Esophagus muscularis mucosa (tissue), 4 donors: ENCODE measurements at regions not wholly inside any gene's neighbourhood (a gene's known extent, or its start where the extent isn't known, plus 50 kb on each side); places are given as distances from the start of the nearest gene placed in this dataset.

Experiments used
- DNase-seq: peaks from one replicate; pipeline ENCODE4 v3.0.0-alpha.2; 2017; ENCODE audit errors: extremely low spot score
- H3K27ac ChIP-seq, 4 donors: fragments of 200-600 bp; sonication (generic); replicated peaks in 1 of 4; 1 replicate in 3 of 4; 2 replicates in 1 of 4; pipeline ENCODE4 v1.5.1; 2016 to 2019; ENCODE audit warnings: mild to moderate bottlenecking in 1 of 4
- H3K27me3 ChIP-seq, 4 donors: fragments of 200-600 bp; sonication (generic); one replicate each; pipeline versions ENCODE4 v1.5.1 to v1.6.0; 2016 to 2019
- H3K36me3 ChIP-seq, 4 donors: fragments of 200-600 bp; sonication (generic); one replicate each; pipeline ENCODE4 v1.5.1; 2016 to 2019
- H3K4me1 ChIP-seq, 4 donors: fragments of 200-600 bp; sonication (generic); one replicate each; pipeline ENCODE4 v1.5.1; 2016 to 2019
- H3K4me3 ChIP-seq, 4 donors: fragments of 200-600 bp; sonication (generic); 1 replicate in 2 of 4; 2 replicates in 2 of 4; pipeline ENCODE4 v1.5.1; 2016 to 2019; ENCODE audit warnings: mild to moderate bottlenecking in 4 of 4, moderate library complexity in 1 of 4
- H3K9me3 ChIP-seq, 4 donors: fragments of 200-600 bp; sonication (generic); 1 replicate in 3 of 4; 2 replicates in 1 of 4; pipeline ENCODE4 v1.5.1; 2016 to 2019
- EP300 ChIP-seq: sonication (generic); formaldehyde crosslinking; IDR thresholded peaks from one replicate; pipeline ENCODE4 v1.6.1; 2017; ENCODE audit warnings: antibody characterized with exemption
- POLR2A ChIP-seq: fragments of 450-650 bp; IDR thresholded peaks from one replicate; pipeline ENCODE4 v1.6.1; 2017; ENCODE audit warnings: antibody characterized with exemption, moderate library complexity, mild to moderate bottlenecking, low read depth
- POLR2AphosphoS5 ChIP-seq, 2 donors: sonication (generic); formaldehyde crosslinking; IDR thresholded peaks; one replicate each; pipeline ENCODE4 v1.6.1; 2017; ENCODE audit warnings: antibody characterized with exemption in 2 of 2
- WGBS: methylation state at CpG from one replicate; pipeline ENCODE4 v1.1.5; 2018; 5-methylcytosine and 5-hydroxymethylcytosine counted together
- intact Hi-C: fragments of 100-400 bp; cut with DNase I; formaldehyde crosslinking; loops from one replicate; pipeline ENCODE4 v1.15.1; 2023
- TF ChIP-seq, protein P1 (sequence below), 3 experiments: fragments of 200-600 bp in 2 of 3; fragments of 450-650 bp in 1 of 3; sonication (generic) in 2 of 3; IDR thresholded peaks; one replicate each; pipeline ENCODE4 v1.5.1; 2017 to 2019; ENCODE audit warnings: antibody characterized with exemption in 3 of 3, mild to moderate bottlenecking in 2 of 3, moderate library complexity in 1 of 3

DNA sequence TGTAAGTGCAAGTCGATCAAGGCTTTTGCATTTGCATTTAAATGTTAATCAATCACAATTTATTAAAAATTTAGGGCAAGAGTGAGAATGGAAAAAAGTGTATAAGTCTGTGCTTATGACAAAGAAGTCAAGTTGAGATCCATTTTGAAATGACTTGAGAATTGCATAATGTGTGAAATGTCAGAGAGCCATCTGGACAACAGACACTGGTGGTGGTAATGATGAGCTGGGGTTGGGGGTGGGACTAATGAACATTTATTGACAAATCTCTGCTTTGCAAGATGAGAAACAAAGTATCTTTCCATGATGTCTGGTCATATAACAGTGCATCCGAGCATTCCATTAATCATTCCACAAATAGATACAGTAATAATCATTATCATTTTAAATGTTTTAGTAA is 89.4 kb upstream of the ZBTB20 start:
- H3K9me3 ChIP-seq = no peaks in the 10 kb centered on the region
- H3K4me1 ChIP-seq = peaks cover 0 to 12% (median 4%) of the 10 kb centered on the region in 4 donors
- H3K4me3 ChIP-seq = no peak overlapping the region
- DNase-seq = no peak
- H3K27me3 ChIP-seq = no peaks in the 10 kb centered on the region
- no peaks in the 10 kb centered on the region for H3K36me3 ChIP-seq
- 80% methylated on average over 2 of the region's 2 CpGs for WGBS
- intact Hi-C loops = no loop called here
- TF ChIP-seq POLR2A (no peak), POLR2AphosphoS5 (IDR thresholded peaks at IDR 0.05) (no peak), EP300 (no peak)
- TF ChIP-seq, protein P1, sequence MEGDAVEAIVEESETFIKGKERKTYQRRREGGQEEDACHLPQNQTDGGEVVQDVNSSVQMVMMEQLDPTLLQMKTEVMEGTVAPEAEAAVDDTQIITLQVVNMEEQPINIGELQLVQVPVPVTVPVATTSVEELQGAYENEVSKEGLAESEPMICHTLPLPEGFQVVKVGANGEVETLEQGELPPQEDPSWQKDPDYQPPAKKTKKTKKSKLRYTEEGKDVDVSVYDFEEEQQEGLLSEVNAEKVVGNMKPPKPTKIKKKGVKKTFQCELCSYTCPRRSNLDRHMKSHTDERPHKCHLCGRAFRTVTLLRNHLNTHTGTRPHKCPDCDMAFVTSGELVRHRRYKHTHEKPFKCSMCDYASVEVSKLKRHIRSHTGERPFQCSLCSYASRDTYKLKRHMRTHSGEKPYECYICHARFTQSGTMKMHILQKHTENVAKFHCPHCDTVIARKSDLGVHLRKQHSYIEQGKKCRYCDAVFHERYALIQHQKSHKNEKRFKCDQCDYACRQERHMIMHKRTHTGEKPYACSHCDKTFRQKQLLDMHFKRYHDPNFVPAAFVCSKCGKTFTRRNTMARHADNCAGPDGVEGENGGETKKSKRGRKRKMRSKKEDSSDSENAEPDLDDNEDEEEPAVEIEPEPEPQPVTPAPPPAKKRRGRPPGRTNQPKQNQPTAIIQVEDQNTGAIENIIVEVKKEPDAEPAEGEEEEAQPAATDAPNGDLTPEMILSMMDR (IDR thresholded peaks at IDR 0.05) = no peak
- no peak overlapping the region for H3K27ac ChIP-seq

DNA sequence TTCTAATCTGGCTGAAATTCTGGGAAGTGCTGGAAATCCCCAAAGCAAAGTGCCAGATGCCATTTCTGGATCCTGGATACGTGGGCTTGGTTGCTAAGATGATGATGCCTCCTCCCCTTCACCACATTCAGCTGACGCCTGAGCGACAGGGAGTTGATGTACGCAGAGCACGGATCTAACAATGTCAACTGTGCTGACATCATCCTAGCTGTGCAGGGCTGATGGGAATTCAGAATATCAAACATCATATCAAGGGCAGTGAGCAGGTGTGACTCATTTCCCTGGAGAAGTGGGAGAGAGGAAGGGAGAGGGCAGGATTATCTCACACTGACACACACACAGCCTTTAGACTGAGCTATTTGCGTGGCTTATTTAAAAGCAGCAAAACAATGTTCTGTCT is 92.6 kb upstream of the ZBTB20 start:
- TF ChIP-seq EP300 (peak; percentile 26), POLR2A (no peak), POLR2AphosphoS5 (IDR thresholded peaks at IDR 0.05) (peak; percentile 53 to 58)
- Histone ChIP-seq H3K27me3 (no peaks in the 10 kb centered on the region), H3K4me1 (peaks cover 0 to 12% (median 4%) of the 10 kb centered on the region in 4 donors), H3K4me3 (peak overlapping the region in 2 of 4 donors; percentile 1 to 12), H3K27ac (no peak overlapping the region), H3K36me3 (no peaks in the 10 kb centered on the region), H3K9me3 (no peaks in the 10 kb centered on the region)
- intact Hi-C loops = no loop called here
- DNase-seq = no peak
- WGBS = 23% methylated on average over 6 of the region's 6 CpGs

DNA sequence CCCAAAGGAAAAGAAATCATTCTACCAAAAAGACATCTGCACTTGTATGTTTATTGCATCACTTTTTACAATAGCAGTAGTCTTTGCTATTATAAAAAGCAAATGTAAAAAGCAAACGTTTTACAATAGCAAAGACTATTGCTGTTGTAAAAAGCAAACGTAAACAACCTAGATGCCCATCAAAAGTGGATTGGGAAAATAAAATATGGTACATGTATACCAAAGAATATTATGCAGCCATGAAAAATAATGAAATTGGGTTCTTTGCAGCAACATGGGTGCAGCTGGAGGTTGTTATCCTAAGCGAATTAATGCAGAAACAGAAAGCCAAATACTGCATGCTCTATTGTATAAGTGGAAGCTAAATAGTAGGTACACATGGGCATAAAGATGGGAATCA is 97.3 kb upstream of the ZBTB20 start:
- no peak for DNase-seq
- Histone ChIP-seq H3K9me3 (no peaks in the 10 kb centered on the region), H3K4me1 (peaks cover 0 to 10% (median 4%) of the 10 kb centered on the region in 4 donors), H3K36me3 (no peaks in the 10 kb centered on the region), H3K27me3 (no peaks in the 10 kb centered on the region), H3K27ac (no peak overlapping the region), H3K4me3 (no peak overlapping the region)
- WGBS = 92% methylated on average over 3 of the region's 3 CpGs
- intact Hi-C loops = no loop called here
- TF ChIP-seq POLR2AphosphoS5 (IDR thresholded peaks at IDR 0.05) = no peak
- TF ChIP-seq, protein P1 (IDR thresholded peaks at IDR 0.05) = no peak
- no peak for TF ChIP-seq EP300
- TF ChIP-seq POLR2A = no peak

DNA sequence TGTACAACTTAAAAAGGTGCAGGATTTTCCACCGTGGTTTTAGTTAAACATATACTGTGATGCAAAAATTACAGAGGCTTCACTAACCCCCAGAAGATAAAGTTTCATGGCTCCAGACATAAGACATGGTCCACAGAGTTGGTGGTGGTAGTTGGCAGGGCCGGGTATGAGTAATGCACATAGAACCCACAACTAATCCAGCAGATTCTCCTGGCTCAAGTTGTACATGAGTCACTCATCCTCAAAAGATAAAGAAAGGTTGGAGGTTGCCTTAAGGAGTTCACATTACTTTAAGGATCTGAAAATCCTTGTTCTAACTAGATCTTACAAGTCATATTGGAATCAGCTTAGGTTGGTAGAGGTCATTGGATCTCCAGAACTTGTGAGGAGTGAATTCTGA is 98.3 kb upstream of the ZBTB20 start:
- DNase-seq = no peak
- 80% methylated on average over 2 of the region's 2 CpGs for WGBS
- intact Hi-C loops = no loop called here
- Histone ChIP-seq H3K27ac (no peak overlapping the region), H3K27me3 (no peaks in the 10 kb centered on the region), H3K36me3 (no peaks in the 10 kb centered on the region), H3K9me3 (no peaks in the 10 kb centered on the region), H3K4me1 (no peaks in the 10 kb centered on the region), H3K4me3 (no peak overlapping the region)
- TF ChIP-seq POLR2AphosphoS5 (IDR thresholded peaks at IDR 0.05) (no peak), POLR2A (no peak), EP300 (no peak)
- TF ChIP-seq, protein P1 (IDR thresholded peaks at IDR 0.05) = no peak

DNA sequence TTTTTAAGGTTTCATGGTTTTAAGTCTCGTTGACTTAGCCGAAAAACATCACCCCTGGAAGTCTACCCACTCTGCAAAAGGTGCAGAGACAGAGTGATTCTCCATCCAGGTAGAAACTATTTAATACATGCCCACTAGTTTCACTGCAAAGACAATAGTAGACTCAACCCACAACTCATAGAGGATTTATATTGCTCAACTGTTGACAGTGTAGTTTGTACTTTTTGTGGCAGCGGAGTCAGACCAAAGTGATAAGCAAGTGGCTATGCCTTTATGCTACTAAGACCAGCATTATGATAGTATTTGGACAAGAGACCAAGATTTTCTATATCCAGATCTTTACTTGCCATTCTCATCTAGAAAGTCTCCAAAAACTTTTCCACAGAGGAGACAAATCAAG is 98.8 kb upstream of the ZBTB20 start:
- intact Hi-C loops = no loop called here
- Histone ChIP-seq H3K27ac (no peak overlapping the region), H3K9me3 (no peaks in the 10 kb centered on the region), H3K27me3 (no peaks in the 10 kb centered on the region), H3K36me3 (no peaks in the 10 kb centered on the region), H3K4me3 (no peak overlapping the region), H3K4me1 (no peaks in the 10 kb centered on the region)
- no peak for DNase-seq
- TF ChIP-seq EP300 (no peak), POLR2A (no peak), POLR2AphosphoS5 (IDR thresholded peaks at IDR 0.05) (no peak)
- TF ChIP-seq, protein P1 (IDR thresholded peaks at IDR 0.05) = no peak
- 93% methylated on average over 3 of the region's 3 CpGs for WGBS
